RPMI8226 (cell line): ENCODE measurements at regions not wholly inside any gene's neighbourhood (a gene's known extent, or its start where the extent isn't known, plus 50 kb on each side); places are given as distances from the start of the nearest gene placed in this dataset.

Experiments used
- DNase-seq: peaks from one replicate; pipeline ENCODE4 v3.0.0-alpha.2; 2015

DNA sequence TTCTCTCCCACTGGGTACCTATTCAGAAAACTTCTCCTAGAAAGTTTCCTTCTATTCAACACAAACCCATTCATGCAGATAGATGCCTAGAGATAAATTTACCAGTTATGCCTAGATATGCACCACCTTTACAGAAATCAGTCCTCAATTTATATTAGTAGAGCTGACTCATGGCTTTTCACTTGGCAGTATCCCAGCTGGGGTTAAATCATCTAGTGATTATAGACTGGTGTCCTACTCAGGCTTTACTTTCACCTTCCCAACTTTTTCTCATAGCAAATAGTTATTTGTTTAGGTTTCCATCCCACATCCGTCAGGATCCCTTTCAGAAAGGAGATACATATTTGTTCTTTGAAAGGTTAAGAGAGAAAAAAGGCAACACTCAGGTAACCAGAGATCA, 124.5 kb downstream of the AQP4 start:
- DNase-seq: no peak

DNA sequence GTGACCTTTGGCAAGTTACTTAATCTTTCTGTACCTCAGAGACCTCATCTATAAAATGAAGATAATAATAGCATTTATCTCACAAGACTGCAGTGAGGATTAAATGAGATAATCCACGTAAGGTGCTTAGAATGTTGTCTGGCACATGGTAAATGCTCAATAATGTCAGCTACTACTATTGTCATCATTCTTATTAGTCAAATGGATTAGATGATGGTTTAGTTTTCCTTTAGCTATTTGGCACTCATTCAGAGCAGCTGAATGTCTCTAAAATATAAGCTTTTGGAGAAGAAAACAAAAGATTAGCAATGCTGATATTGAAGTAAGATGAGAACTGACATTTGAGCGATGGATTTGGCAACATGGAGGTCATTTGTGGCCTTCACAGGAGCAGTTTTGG, 125.1 kb downstream of the AQP4 start:
- DNase-seq: no peak

DNA sequence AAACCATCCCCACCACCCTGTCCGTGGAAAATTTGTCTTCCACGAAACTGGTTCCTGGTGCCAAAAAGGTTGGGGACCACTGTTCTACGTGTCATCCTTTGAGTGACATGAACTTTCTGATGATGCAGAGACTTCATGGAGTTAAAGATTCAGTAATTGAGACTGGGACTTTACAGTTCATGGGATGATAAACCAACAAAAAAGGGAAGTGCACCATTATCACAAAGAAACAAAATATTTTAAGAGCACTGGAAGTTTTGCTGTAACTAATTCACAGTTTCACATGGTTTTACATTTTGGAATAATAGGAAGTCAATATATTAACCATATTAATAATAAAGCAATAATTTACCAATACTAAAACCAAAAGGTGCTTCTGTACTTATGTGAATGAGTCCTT, 126.8 kb downstream of the AQP4 start:
- no peak for DNase-seq

DNA sequence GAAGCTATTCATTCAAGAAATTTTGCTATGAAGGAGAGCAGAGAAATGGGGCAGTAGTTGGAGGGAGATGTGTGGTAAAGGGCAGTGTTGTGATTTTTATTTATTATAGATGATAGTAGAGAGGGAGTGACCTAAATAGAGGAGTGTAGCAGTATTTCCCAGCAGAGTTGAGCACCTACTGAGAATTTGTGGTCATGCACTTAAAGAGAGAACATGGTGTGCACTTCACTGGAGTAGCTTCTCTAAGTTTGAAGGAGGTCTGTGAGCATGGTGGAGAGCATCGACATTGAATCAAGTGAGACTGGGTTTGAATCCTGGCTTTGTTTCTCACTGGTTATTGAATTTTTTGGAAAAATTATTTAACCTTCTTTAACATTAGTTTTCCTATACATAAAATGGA, 129.2 kb downstream of the AQP4 start:
- no peak for DNase-seq

DNA sequence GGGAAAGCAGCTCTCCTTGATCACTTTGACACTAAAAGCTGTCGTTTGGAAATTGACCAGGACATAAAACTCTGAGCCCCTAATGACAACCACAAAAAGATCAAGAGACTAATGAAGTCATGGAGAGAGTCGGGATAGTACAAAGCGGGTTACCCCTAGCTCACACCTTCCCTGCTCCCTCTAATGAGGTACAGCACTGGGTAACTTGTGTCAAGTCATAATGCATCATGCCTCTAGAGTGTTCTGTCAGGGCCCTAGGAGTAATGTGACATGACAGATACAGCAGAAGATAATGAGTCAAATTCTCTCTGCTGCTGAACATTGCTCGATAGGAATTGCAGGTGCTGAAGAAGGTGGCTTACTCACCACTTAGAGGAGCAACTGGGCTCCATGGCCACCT, 130.7 kb downstream of the AQP4 start:
- DNase-seq: no peak

DNA sequence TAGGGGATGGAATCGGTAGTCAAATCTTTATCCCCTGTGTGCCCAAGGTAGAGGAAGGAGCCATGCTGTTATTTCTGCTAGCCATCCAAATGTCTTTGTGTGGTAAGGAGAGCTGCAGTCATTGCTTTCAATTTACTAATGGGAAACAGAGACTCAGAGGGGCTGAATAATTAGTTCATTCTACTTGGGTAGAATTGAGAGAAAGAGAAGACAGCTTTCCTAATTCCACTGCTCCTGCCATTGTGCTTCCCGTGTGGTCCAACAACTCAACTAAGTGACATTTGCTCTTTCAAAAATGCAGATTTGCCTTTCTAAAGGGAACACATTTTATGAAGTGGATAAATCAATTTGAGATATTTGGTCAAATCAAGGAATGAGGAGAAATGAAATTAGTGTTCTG, 136.1 kb downstream of the AQP4 start:
- DNase-seq: no peak

DNA sequence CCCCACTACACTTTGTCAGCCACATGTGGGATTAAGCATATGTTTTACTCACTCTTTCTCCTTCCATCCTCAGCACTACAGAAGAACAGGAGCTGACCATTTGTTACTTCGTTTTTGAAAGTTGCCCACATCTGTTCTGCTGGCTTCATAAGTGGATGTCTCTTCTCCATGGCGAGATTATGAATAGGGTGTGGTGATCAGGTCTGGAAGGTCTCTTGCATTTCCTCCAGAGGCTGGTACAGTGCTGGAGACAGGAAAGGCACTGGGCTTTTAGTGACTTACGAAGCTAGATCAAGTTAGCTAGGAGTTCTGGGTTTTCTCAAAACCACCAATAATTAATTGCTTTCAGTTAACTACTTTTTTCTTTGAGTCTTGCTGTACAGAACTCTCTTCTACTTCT, 136.5 kb downstream of the AQP4 start:
- DNase-seq: no peak

DNA sequence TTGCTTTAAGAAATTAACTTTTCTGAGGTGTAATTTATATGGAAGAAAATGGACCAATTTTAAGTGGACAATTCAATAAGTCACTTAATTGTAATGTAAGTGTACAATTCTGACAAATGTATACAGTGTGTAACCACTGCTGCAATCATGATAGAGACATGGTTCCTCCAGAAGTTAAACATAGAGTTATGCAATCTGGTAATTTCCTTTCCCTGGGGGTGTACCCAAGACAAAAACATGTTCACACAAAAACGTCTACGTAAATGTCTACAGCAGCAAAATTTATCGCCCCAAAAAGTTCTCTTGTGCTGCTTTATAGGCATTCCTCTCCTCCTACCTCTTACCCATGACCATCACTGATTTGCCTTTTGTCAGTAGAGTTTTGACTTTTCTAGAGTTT, 141.5 kb downstream of the AQP4 start:
- DNase-seq: no peak

DNA sequence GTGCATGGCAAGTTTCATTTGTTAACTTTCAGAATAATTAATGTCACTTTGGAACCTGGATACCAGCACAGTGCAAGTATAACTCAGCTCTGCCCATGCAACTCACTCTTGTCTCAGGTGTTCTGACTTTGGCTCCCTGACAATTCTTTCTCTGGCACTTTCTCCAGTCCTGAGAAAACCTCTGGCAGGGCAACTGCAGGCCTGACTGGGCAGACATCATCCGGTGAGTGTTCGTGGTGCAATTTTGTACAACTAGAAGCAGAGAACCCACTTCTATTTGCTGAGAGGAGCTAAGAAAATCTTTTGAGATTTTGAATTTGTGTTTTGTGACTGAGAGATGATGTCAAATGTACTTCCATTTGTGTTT, 143.0 kb downstream of the AQP4 start:
- DNase-seq: no peak

DNA sequence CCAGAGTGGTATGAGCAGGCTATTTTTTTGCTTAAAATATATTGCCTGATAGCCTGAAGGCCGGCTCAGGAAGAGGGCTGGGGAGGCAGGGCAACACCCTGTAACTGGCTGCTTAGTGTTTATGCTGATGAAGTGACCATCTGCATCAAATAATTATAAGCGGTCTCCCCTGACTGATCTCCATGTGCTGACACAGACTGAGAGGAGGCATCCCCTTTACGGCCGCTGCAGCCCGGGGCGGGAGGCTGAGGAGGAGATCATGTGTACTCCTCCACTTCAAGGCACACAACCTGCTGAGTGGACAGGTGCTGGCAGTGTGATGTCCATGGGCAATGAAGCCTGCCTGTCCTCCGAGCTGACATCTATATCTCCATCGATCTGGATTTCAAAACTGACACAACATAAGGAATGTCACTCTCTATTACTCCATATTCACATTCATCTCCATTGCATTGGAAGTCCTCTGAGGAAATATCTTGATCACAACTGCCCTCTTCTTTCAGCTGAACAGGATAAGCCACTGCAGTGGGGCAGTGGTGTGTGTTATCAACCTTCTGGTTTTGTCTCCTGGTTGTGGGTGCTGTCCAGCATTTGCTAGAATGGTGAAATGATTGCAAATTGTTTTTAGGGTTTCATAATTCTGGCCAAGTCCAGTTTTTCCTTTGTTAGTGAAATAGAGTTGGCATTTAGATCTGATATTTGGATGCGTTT, 143.5 kb downstream of the AQP4 start:
- DNase-seq: no peak

DNA sequence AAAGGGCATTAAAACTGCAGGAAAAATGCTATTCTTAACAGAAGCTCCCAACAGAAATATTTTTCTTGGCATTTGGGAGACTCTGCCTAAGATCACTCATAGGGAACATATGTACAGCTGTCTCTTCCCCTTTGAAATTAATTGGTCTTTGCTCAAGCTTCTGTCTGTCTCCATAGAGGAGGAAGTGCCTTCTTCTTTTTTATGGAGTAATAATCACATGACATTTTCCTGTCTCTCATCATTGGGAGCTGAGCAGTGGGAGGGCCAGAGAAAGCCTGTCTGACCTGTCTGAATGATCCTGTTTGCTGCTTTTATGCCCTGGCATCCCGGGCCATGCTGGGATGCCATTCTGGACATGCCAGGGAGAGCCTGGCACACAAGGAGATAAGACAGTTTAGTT, 145.6 kb downstream of the AQP4 start:
- DNase-seq: no peak

DNA sequence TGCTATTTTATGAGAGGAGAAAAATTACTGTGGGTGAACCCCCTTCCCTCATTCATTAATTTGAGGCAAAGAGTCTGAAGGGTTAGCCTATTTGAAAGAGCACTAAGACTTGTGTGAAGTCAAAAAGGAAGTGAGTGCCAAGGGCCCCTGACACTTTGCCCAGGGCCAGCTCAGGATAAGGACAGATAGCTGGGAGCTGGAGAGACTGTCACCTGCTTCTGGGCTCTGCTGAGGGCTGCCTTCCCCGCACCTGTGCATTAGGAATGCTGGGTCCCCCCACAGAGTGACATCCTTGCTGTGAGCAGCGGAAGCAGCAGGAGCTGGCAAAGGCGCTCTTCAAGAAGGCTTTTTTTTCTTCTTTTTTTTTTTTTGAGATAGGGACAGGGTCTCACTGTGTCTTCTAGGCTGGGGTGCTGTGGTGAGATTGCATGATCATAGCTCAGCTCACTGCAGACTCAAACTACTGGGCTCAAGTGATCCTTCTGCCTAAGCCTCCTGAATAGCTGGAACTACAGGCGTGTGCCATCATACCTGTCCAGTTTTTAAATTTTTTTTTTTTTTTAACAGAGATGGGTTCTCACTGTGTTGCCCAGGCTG, 148.3 kb downstream of the AQP4 start:
- no peak for DNase-seq

DNA sequence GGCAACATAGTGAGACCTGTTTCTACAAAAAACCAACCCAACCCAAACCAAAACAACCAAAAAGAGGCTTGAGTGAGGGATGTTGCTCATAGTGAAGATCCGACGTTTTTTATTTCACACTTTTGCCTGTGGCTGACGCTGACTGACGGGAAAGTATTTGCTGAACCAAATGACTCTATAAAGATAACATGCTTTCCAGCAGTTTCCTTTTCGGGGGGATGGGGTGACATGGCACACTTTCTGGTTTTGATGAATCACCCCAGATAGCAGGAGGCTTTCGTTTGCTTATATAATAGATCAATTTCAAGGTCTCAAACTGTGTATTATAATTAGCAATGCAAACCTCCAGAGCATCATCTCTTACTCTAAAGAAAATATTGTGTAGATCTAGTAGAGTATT, 150.8 kb downstream of the AQP4 start:
- DNase-seq: no peak

DNA sequence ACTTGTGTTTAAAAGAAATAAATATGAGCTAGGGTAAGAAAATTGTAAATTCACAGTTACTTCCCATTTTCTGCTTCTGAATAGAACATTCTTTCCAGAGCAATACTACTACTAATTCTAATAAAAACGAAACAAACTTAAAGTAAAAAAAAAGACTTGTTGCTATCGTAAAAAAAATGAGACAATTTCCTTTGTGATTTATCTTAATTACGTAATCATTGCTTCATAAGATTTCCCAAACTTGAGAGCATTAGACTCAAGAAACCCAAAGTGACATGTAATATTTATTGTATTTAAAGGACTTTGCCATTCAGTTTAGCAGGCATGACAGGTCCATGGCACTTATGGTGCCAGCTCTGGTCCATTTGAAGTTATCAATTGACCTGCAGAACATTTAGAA, 153.8 kb downstream of the AQP4 start:
- no peak for DNase-seq

DNA sequence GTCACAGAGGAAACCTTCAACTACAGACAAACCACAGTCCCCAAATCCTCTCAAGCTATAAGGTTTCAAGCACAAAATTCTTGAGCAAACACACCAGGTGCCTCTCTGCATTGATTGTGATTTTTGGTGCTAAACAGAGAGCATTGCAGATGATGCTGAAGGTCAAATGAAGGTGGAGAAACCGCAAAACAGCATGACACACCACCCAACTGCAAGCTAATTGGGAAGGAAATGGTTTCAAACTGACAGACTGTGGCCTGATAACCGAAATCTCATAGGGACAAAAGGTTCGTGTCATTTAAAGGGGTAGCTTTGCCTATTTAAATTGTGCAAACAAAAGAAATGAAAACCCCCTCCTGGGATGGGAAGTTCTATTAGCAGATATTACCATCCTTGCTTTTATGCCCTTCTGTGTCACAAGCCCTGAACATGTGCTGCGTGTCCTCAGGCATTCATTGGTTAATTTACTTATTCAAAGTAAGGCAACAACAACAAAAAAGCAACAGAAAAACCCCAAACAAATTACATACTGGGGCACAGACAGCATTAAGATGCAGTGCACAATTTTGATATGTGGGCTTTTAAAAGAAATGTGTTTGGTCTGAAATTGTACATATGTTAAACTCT, 154.9 kb downstream of the AQP4 start:
- no peak for DNase-seq

DNA sequence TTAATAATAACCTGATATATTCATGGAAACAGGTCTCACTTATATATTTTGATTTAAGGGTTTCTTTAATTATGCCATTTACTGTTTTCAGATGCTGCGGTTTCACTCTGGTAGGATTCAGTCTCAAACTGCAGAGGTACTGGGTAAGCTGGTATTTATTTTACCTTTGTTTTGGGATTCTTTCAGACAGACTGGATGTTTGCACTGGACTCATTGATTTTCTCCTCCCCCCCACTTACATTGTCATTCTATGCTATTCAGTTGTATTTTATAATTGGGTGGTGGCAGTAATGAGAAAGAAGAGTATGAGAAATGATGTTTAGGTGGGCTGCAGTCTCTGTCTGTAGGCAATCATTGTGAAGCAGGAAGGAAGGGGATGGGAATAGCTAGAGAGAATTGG, 155.6 kb downstream of the AQP4 start:
- no peak for DNase-seq

DNA sequence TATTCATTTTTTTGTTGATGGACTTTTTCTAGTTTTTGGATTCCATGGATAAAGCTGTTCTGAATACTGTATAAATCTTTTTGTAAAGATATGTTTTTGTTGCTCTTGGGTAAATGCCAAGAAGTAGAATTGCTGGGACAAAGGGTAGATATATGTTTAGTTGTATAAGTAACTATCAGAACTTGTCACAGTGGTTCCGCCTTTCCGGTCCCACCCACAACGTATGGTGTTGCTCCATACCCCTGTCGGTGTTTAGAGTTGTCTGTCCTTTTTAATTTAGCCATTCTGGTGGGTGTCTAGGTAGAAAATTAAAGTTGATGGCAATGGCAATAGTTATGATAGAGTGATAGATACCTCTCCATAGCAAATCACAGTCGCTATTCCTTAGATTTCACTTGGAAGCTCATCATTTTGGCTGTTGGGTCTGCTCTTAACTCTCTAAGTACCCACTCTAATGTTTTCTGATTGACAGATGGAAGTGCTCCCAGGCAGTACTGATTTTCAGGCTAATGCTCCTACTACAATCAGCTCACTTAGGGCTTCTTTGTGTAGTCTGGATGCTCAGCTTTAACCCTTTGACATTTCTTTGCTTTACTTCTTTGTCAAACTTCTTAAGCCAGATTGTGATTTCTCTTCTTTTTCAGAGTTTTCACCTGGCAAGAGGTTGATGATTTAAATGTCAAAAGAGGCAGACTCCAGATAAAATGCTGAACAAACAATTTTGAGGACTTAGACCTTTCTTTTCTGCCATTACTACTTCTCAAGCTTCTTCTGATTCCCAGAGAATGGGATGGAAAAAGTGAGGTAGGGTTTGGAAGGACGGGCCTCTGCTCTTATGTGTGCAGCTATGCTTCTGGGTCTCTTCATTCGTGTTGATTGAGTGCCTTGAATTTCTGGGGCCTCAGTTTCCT, 156.4 kb downstream of the AQP4 start:
- DNase-seq: no peak

DNA sequence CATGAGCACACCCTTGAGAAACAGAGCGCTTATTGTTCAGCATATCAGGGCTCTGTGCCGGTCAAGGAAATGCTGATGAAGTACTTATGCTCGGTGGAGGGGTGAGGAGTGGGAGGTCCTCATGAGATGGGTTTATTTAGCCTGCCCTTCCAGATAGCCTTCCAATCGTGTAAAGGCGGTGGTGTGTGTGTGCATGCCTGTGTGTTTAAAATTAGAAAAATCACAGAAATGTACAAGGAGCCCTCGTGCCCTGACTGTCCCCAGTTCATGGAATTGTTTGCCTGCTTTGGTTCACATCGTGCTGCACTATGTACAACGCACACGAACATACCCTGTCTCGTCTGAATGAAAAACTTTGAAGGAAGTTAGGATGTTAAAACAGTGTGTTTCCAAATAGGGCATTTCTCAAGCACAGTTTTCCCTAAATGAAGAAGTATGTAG, 158.6 kb downstream of the AQP4 start:
- no peak for DNase-seq

DNA sequence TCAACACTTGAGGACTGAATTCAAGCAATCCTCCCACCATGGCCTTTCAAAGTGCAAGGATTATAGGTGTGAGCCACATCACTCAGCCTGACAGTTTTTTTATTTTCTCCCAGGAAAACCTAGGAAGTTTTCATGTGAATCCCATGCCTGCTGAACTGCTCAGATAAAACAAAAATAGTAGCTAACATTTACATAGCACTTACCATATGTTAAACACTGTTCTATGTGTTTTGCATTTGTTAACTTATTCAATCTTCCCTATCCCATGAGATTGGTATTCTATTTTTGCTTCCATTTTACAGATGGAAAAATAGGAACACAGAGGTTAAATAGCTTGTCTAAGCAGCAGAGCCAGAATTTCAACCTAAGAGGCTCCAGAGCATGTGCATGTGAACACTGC, 157.4 kb upstream of the KCTD1 start:
- DNase-seq: no peak

DNA sequence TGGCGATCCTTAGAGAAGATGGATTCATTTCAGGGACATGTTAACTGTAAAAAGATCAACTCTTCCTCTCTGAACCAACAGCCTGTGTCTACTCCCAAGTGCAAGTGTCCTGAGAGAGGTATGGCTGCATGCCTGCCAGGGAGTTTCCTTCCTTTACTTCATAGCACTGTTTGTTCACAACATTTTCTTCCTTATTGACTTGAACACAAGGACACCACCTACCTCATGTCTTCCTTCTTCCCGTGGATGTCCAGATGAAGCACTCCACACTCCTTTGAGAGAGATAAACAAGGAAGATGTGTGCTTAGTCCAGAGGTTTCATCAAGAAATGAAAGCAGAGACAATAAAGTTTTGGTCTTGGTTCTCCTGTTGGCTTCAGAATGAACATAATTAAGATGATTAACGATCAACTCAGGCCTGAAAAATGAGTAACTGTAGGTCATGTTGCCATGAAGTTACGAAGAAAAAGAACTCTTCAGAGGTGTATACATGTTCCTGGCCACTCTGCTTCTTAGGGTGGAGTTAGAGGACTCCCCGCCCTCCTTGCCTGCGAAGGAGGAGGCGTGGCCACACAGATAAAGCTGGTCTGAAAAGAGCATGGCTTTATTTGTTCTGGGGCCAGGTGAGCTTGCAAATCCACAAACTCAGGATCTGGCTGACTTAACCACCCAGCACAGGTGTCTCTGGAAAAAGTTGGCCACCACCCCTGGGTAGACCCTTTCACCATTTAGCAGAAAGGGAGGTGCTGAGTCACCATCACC, 155.0 kb upstream of the KCTD1 start:
- peak; percentile 20 for DNase-seq

DNA sequence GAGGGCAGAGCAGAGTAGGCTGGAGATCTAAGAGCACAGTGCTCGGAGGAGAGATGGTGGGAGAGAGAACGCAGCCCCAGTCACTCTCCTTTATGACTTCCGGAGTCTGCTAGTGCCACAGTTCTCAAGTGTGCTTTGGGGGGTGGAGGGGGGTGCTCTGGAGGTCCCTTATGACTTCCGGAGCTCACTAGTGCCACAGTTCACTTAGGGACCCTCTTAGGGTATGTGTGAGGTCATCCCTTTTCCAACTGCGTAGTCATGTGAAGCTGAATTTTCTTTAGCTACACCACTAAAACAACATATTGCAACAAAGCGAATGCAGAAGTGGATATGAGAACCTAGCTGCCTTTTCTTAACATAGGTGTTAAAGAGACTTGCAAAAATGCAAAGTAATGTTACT, 153.7 kb upstream of the KCTD1 start:
- no peak for DNase-seq

DNA sequence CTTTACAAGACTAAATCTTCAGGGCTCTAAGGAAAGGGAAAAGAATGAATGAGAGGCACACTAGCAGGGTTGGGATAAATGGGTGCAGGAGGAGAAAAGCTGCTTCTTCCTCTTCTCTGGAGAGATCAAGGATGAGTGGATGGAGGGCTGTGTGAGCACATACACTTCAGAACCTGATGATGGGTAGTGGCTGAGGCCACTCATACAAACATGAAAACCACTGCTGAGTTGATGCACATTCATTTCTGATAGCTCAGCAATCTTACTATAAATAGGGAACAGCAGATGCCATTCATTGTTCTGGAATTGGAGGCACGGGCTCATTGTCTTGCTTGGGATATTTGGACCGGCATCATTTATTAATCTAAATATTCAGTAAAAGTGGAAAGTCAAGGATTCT, 152.4 kb upstream of the KCTD1 start:
- DNase-seq: no peak

DNA sequence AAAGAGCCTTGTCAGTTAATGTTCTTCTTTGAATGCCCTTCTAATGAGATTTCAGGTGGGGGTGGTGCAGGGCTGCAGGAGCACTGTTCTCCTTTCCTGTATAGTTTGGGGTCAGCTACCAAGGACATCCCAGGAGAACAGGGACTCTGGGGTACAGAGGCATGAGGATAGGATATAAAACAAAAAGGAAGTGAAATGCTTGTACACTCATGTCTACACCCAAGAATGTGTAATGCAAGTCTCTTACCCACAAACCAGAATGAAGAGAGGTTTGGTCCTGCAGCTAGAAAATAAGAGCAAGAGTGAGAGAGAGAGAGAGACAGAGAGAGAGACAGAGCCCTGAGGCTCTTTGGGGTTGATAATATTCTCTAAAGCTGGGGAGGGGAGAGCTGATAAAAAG, 151.8 kb upstream of the KCTD1 start:
- DNase-seq: no peak
